CD4-positive, alpha-beta T cell (primary cell): ENCODE measurements at regions not wholly inside any gene's neighbourhood (a gene's known extent, or its start where the extent isn't known, plus 50 kb on each side); places are given as distances from the start of the nearest gene placed in this dataset.

Source experiments
- ATAC-seq: fragments of 200-7000 bp; cut with Tn5 transposase; one replicate; pipeline ENCODE4 v1.10.0; 2022; ENCODE audit warnings: mild to moderate bottlenecking; ENCODE audit not compliant: poor library complexity
- CTCF ChIA-PET: fragments of 350-600 bp; sonication (Branson Sonifier 250); formaldehyde crosslinking; loops from one replicate; lab custom pipeline; 2021; ENCODE audit warnings: antibody characterized with exemption, inconsistent platforms; lab: Charles Lee
- POLR2A ChIA-PET: fragments of 350-600 bp; sonication (Branson Sonifier 250); formaldehyde crosslinking; loops from one replicate; lab custom pipeline; 2021; ENCODE audit warnings: antibody characterized with exemption, inconsistent platforms; lab: Charles Lee
- DNase-seq, 14 experiments: peaks; one replicate each; pipeline ENCODE4 v3.0.0-alpha.2; 2013 to 2020; ENCODE audit warnings: mixed read lengths in 2 of 14
- H3K27ac ChIP-seq, 2 donors: one replicate each; pipeline versions ENCODE4 v1.5.1 to v1.7.0; 2013; ENCODE audit warnings: low read length in 2 of 2, low read depth in 1 of 2, mild to moderate bottlenecking in 1 of 2
- H3K27me3 ChIP-seq, 2 experiments: 1 replicate in 1 of 2; 2 replicates in 1 of 2; pipeline versions ENCODE4 v1.6.1 to v1.7.0; 2013; ENCODE audit warnings: low read length in 2 of 2, control low read depth in 1 of 2, mild to moderate bottlenecking in 1 of 2, moderate library complexity in 1 of 2; ENCODE audit not compliant: insufficient read depth in 2 of 2, control insufficient read depth in 1 of 2
- H3K36me3 ChIP-seq: one replicate; pipeline ENCODE4 v1.6.1; 2013; ENCODE audit warnings: low read length, control low read depth; ENCODE audit not compliant: insufficient read depth
- H3K4me1 ChIP-seq: one replicate; pipeline ENCODE4 v1.6.1; 2013; ENCODE audit warnings: low read length, control low read depth; ENCODE audit not compliant: insufficient read depth
- H3K4me3 ChIP-seq: one replicate; pipeline ENCODE4 v1.5.1; 2013; ENCODE audit warnings: mild to moderate bottlenecking, low read length, moderate library complexity
- H3K9me3 ChIP-seq, 2 experiments: 1 replicate in 1 of 2; 2 replicates in 1 of 2; pipeline versions ENCODE4 v1.6.1 to v1.7.0; 2013; ENCODE audit warnings: low read length in 2 of 2, mild to moderate bottlenecking in 2 of 2, control low read depth in 1 of 2, moderate library complexity in 1 of 2; ENCODE audit not compliant: control insufficient read depth in 1 of 2, insufficient read depth in 1 of 2
- H3K27ac Mint-ChIP-seq: one replicate; pipeline ENCODE4 v1.8.0; 2020; ENCODE audit warnings: mixed read lengths
- H3K27me3 Mint-ChIP-seq: one replicate; pipeline ENCODE4 v1.8.0; 2021; ENCODE audit warnings: mixed read lengths
- H3K36me3 Mint-ChIP-seq: one replicate; pipeline ENCODE4 v1.8.0; 2021; ENCODE audit warnings: low read depth, mixed read lengths
- H3K4me1 Mint-ChIP-seq: one replicate; pipeline ENCODE4 v1.8.0; 2021; ENCODE audit warnings: low read depth, mixed read lengths
- H3K4me3 Mint-ChIP-seq: one replicate; pipeline ENCODE4 v1.8.0; 2020; ENCODE audit warnings: mild to moderate bottlenecking, mixed read lengths
- H3K9me3 Mint-ChIP-seq: one replicate; pipeline ENCODE4 v1.8.0; 2020; ENCODE audit warnings: mixed read lengths
- intact Hi-C, 2 experiments: fragments of 100-400 bp; cut with DNase I in 1 of 2; cut with micrococcal nuclease in 1 of 2; formaldehyde crosslinking; loops; one replicate each; pipeline versions ENCODE4 v1.15.1 to v1.9.0; 2023 to 2025; cut with DNase I, micrococcal nuclease
- TF ChIP-seq, protein P1 (sequence below): fragments of 200-600 bp; IDR thresholded peaks from one replicate; pipeline ENCODE4 v1.8.0; 2022; ENCODE audit warnings: antibody characterized with exemption, mild to moderate bottlenecking

DNA sequence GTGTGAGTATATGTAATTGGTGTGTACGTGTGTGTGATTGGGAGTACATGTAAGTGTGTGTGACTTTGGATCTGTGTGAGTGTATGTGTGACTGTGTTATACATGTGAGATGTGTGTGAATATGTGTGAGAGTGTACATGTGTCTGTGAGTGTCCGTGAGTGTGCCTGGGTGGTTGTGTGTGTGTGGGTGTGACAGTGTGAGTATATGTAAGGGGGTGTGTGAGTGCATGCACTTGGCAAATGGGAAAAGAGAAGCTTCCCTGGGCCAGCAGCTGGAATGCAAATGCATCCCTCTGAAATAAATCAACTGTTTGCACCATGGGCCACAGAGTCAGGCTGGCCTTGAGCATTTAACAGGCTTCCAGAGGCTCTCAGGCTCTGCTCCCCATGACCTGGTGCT lies 63.6 kb downstream of the MINAR1 start:
- H3K4me3 Mint-ChIP-seq = no peak overlapping the region
- Histone ChIP-seq H3K36me3 (no peaks in the 10 kb centered on the region), H3K4me3 (no peak overlapping the region), H3K9me3 (peaks cover 0 to 4% of the 10 kb centered on the region in 2 experiments), H3K4me1 (no peaks in the 10 kb centered on the region), H3K27me3 (peaks cover 0 to 5% of the 10 kb centered on the region in 2 experiments), H3K27ac (no peak overlapping the region)
- intact Hi-C loops = no loop called here
- H3K27me3 Mint-ChIP-seq = peaks cover 45% of the 10 kb centered on the region
- H3K9me3 Mint-ChIP-seq = peaks cover 2% of the 10 kb centered on the region
- TF ChIP-seq, protein P1, sequence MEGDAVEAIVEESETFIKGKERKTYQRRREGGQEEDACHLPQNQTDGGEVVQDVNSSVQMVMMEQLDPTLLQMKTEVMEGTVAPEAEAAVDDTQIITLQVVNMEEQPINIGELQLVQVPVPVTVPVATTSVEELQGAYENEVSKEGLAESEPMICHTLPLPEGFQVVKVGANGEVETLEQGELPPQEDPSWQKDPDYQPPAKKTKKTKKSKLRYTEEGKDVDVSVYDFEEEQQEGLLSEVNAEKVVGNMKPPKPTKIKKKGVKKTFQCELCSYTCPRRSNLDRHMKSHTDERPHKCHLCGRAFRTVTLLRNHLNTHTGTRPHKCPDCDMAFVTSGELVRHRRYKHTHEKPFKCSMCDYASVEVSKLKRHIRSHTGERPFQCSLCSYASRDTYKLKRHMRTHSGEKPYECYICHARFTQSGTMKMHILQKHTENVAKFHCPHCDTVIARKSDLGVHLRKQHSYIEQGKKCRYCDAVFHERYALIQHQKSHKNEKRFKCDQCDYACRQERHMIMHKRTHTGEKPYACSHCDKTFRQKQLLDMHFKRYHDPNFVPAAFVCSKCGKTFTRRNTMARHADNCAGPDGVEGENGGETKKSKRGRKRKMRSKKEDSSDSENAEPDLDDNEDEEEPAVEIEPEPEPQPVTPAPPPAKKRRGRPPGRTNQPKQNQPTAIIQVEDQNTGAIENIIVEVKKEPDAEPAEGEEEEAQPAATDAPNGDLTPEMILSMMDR = no peak
- POLR2A ChIA-PET = no interaction called here
- no peak overlapping the region for H3K27ac Mint-ChIP-seq
- no peak for DNase-seq
- ATAC-seq = no peak
- H3K36me3 Mint-ChIP-seq = no peaks in the 10 kb centered on the region
- H3K4me1 Mint-ChIP-seq = no peaks in the 10 kb centered on the region
- CTCF ChIA-PET = no interaction called here

DNA sequence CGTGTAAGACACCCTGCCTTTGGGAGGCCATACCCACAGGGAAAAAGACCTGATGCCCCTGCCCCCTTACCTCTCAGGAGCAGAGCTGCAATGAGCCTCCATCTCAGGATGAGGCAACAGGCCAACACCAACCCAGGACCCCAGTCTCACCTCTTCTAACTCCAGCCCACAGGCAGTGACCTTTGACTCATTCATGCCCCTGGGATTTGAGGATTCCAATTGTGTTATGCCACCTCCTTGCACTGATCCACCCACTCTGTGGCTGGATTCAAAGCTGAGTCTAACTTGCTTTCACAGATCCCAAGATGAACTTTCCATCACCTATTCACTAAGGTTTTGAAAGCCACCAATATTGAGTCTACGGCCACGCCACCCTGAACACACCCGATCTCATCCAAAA lies 64.7 kb downstream of the MINAR1 start:
- TF ChIP-seq, protein P1 = no peak
- H3K27ac ChIP-seq = no peak overlapping the region
- intact Hi-C loops = no loop called here
- no peak overlapping the region for H3K4me3 ChIP-seq
- H3K27me3 ChIP-seq = peaks cover 0 to 5% of the 10 kb centered on the region in 2 experiments
- Mint-ChIP-seq H3K27me3 (peaks cover 45% of the 10 kb centered on the region), H3K36me3 (no peaks in the 10 kb centered on the region), H3K9me3 (peaks cover 2% of the 10 kb centered on the region), H3K27ac (no peak overlapping the region), H3K4me3 (no peak overlapping the region), H3K4me1 (no peaks in the 10 kb centered on the region)
- no peak for ATAC-seq
- DNase-seq = no peak
- ChIA-PET POLR2A (no interaction called here), CTCF (no interaction called here)
- H3K9me3 ChIP-seq = no peaks in the 10 kb centered on the region
- H3K4me1 ChIP-seq = no peaks in the 10 kb centered on the region
- no peaks in the 10 kb centered on the region for H3K36me3 ChIP-seq

DNA sequence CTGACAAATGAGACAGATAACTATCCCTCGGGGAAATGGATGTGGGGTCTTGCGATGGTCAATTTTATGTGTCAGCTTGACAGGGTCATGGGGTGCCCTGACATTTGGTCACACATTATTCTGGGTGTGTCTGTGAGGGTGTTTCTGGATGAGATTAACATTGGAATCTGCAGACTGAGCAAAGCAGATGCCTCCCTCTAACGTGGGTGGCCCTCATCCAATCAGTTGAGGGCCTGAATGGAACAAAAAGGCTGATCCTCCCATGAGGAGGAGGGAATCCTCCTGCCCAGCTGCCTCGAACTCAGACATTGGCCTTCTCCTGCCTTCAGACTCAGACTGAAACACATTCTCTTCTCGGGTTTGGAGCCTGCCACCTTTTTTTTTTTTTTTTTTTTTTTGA lies 69.0 kb downstream of the MINAR1 start:
- ChIA-PET CTCF (no interaction called here), POLR2A (no interaction called here)
- Histone ChIP-seq H3K27me3 (peaks cover 0 to 5% of the 10 kb centered on the region in 2 experiments), H3K4me3 (no peak overlapping the region), H3K36me3 (no peaks in the 10 kb centered on the region), H3K4me1 (no peaks in the 10 kb centered on the region), H3K9me3 (no peaks in the 10 kb centered on the region), H3K27ac (no peak overlapping the region)
- Mint-ChIP-seq H3K27me3 (peaks cover 23% of the 10 kb centered on the region), H3K36me3 (no peaks in the 10 kb centered on the region), H3K4me1 (no peaks in the 10 kb centered on the region), H3K9me3 (no peaks in the 10 kb centered on the region), H3K4me3 (no peak overlapping the region), H3K27ac (no peak overlapping the region)
- TF ChIP-seq, protein P1 = no peak
- intact Hi-C loops = no loop called here
- DNase-seq (no peak), ATAC-seq (no peak)
